ENCODE measurements at regions not wholly inside any gene's neighbourhood (a gene's known extent, or its start where the extent isn't known, plus 50 kb on each side); places are given as distances from the start of the nearest gene placed in this dataset.

- POLR2A ChIA-PET, result no interaction called here
- peaks cover 33% of the 10 kb centered on the region for H3K4me1 Mint-ChIP-seq
- TF ChIP-seq ZNF396 (CRISPR knock-in tag; IDR thresholded peaks at IDR 0.05; ENCODE audit: borderline replicate concordance) (no peak), E2F5 (CRISPR knock-in tag; IDR thresholded peaks at IDR 0.05) (no peak), ZNF425 (CRISPR knock-in tag; conservative IDR thresholded peaks at IDR 0.05) (no peak), ZNF281 (CRISPR knock-in tag; IDR thresholded peaks at IDR 0.05) (no peak), TP53 (CRISPR knock-in tag; IDR thresholded peaks at IDR 0.05) (no peak), ZNF532 (CRISPR knock-in tag; IDR thresholded peaks at IDR 0.05; ENCODE audit: borderline replicate concordance) (no peak), ATF2 (CRISPR knock-in tag; IDR thresholded peaks at IDR 0.05; ENCODE audit: borderline replicate concordance, low read depth) (no peak), SMAD4 (CRISPR knock-in tag; IDR thresholded peaks at IDR 0.05) (no peak), FOXJ3 (CRISPR knock-in tag; IDR thresholded peaks at IDR 0.05; ENCODE audit: borderline replicate concordance) (no peak), ZSCAN18 (CRISPR knock-in tag; IDR thresholded peaks at IDR 0.05) (no peak), FOXK1 (CRISPR knock-in tag; IDR thresholded peaks at IDR 0.05) (no peak), MLX (CRISPR knock-in tag; IDR thresholded peaks at IDR 0.05) (no peak)
- peaks cover 6% of the 10 kb centered on the region for H3K27me3 Mint-ChIP-seq (ENCODE audit: low read depth)
- ATAC-seq (peak; percentile 74), DNase-seq (ENCODE audit: low spot score) (no peak)
- H3K4me3 Mint-ChIP-seq, result no peak overlapping the region
- no peaks in the 10 kb centered on the region for H3K9me3 Mint-ChIP-seq
- CTCF ChIA-PET, result no interaction called here
- no peaks in the 10 kb centered on the region for H3K36me3 Mint-ChIP-seq
- no peak overlapping the region for H3K27ac Mint-ChIP-seq
These were observed 534.0 kb upstream of the B3GAT1 start for GRCh38 chr11:134945993-134946392.

All from WTC11 (cell line).